Naive thymus-derived CD8-positive, alpha-beta T cell (primary cell): ENCODE measurements at regions not wholly inside any gene's neighbourhood (a gene's known extent, or its start where the extent isn't known, plus 50 kb on each side); places are given as distances from the start of the nearest gene placed in this dataset.
A peak's percentile ranks its signal among the peaks of the same experiment; 100 is the strongest.

ENCODE experiments used
- ATAC-seq, 2 donors: fragments of 150-1000 bp; cut with Tn5 transposase in 1 of 2; sonication (Bioruptor Pico), chemical (Tn5 transposase) in 1 of 2; 1 replicate in 1 of 2; 2 replicates in 1 of 2; pipeline ENCODE4 v1.10.0; 2021; ENCODE audit warnings: mild to moderate bottlenecking in 2 of 2, moderate library complexity in 2 of 2
- POLR2A ChIA-PET: fragments of 350-600 bp; sonication (Branson Sonifier 250); formaldehyde crosslinking; loops from one replicate; lab custom pipeline; 2021; ENCODE audit warnings: antibody characterized with exemption; lab: Charles Lee
- DNase-seq, 10 donors: peaks; one replicate each; pipeline versions ENCODE4 v3.0.0 to v3.0.0-alpha.2; 2020 to 2022
- H3K27ac Mint-ChIP-seq, 10 donors: one replicate each; pipeline ENCODE4 v1.8.0; 2020 to 2022; ENCODE audit warnings: mild to moderate bottlenecking in 10 of 10, mixed read lengths in 10 of 10, moderate library complexity in 4 of 10, inconsistent platforms in 1 of 10
- H3K27me3 Mint-ChIP-seq, 5 donors: one replicate each; pipeline ENCODE4 v1.8.0; 2021 to 2022; ENCODE audit warnings: mixed read lengths in 5 of 5
- H3K36me3 Mint-ChIP-seq, 3 donors: one replicate each; pipeline ENCODE4 v1.8.0; 2020 to 2022; ENCODE audit warnings: mixed read lengths in 3 of 3, mild to moderate bottlenecking in 2 of 3, inconsistent platforms in 1 of 3
- H3K4me1 Mint-ChIP-seq, 4 donors: one replicate each; pipeline ENCODE4 v1.8.0; 2021 to 2022; ENCODE audit warnings: mixed read lengths in 4 of 4
- H3K4me3 Mint-ChIP-seq, 10 donors: one replicate each; pipeline ENCODE4 v1.8.0; 2020 to 2022; ENCODE audit warnings: mild to moderate bottlenecking in 10 of 10, mixed read lengths in 10 of 10, moderate library complexity in 6 of 10, inconsistent platforms in 1 of 10
- H3K9me3 Mint-ChIP-seq, 9 donors: one replicate each; pipeline ENCODE4 v1.8.0; 2020 to 2022; ENCODE audit warnings: mixed read lengths in 9 of 9, mild to moderate bottlenecking in 3 of 9, inconsistent platforms in 1 of 9, moderate library complexity in 1 of 9

GRCh38 chr3:45277636-45278035, 51.5 kb upstream of the TMEM158 start:
- Mint-ChIP-seq H3K36me3 (peaks cover 0 to 42% (median 11%) of the 10 kb centered on the region in 3 donors), H3K27me3 (peaks cover 9 to 21% (median 18%) of the 10 kb centered on the region in 5 donors), H3K4me3 (no peak overlapping the region), H3K9me3 (peaks cover 6 to 57% (median 32%) of the 10 kb centered on the region in 9 donors), H3K4me1 (no peaks in the 10 kb centered on the region), H3K27ac (no peak overlapping the region)
- DNase-seq (no peak), ATAC-seq (no peak)
- POLR2A ChIA-PET, result no interaction called here

GRCh38 chr3:45280232-45280631, 54.1 kb upstream of the TMEM158 start:
- H3K27ac Mint-ChIP-seq, result no peak overlapping the region
- H3K36me3 Mint-ChIP-seq, result peaks cover 0 to 39% (median 11%) of the 10 kb centered on the region in 3 donors
- no peak for DNase-seq
- H3K4me1 Mint-ChIP-seq, result no peaks in the 10 kb centered on the region
- H3K27me3 Mint-ChIP-seq, result peaks cover 6 to 18% (median 13%) of the 10 kb centered on the region in 5 donors
- H3K4me3 Mint-ChIP-seq, result no peak overlapping the region
- ATAC-seq, result no peak
- H3K9me3 Mint-ChIP-seq, result peaks cover 6 to 56% (median 30%) of the 10 kb centered on the region in 9 donors
- POLR2A ChIA-PET, result no interaction called here

- ATAC-seq, result no peak
- Mint-ChIP-seq H3K27ac (no peak overlapping the region), H3K36me3 (peaks cover 0 to 36% (median 11%) of the 10 kb centered on the region in 3 donors), H3K4me3 (no peak overlapping the region), H3K9me3 (peaks cover 6 to 50% (median 27%) of the 10 kb centered on the region in 9 donors), H3K27me3 (peaks cover 4 to 24% (median 11%) of the 10 kb centered on the region in 5 donors), H3K4me1 (no peaks in the 10 kb centered on the region)
- DNase-seq, result no peak
- POLR2A ChIA-PET, result no interaction called here
Observed at GRCh38 chr3:45280971-45281370, 54.9 kb upstream of the TMEM158 start.

GRCh38 chr3:45283471-45283870, 57.4 kb upstream of the TMEM158 start:
- Mint-ChIP-seq H3K4me1 (no peaks in the 10 kb centered on the region), H3K27ac (no peak overlapping the region)

GRCh38 chr3:45297331-45297730, 71.2 kb upstream of the TMEM158 start:
- peaks cover 0 to 13% (median 0%) of the 10 kb centered on the region in 3 donors for H3K36me3 Mint-ChIP-seq
- peaks cover 0 to 20% (median 11%) of the 10 kb centered on the region in 9 donors for H3K9me3 Mint-ChIP-seq
- H3K4me3 Mint-ChIP-seq, result no peak overlapping the region
- peaks cover 9 to 30% (median 26%) of the 10 kb centered on the region in 5 donors for H3K27me3 Mint-ChIP-seq
- no peak for DNase-seq
- ATAC-seq, result no peak
- no peaks in the 10 kb centered on the region for H3K4me1 Mint-ChIP-seq
- POLR2A ChIA-PET, result no interaction called here
- no peak overlapping the region for H3K27ac Mint-ChIP-seq

More at GRCh38 chr3:45283471-45283870, 57.4 kb upstream of the TMEM158 start:
- H3K9me3 Mint-ChIP-seq, result peaks cover 1 to 42% (median 13%) of the 10 kb centered on the region in 9 donors
- POLR2A ChIA-PET, result no interaction called here
- DNase-seq (no peak), ATAC-seq (no peak)
- H3K4me3 Mint-ChIP-seq, result no peak overlapping the region
- H3K27me3 Mint-ChIP-seq, result peaks cover 7 to 46% (median 14%) of the 10 kb centered on the region in 5 donors
- H3K36me3 Mint-ChIP-seq, result peaks cover 0 to 26% (median 12%) of the 10 kb centered on the region in 3 donors

- POLR2A ChIA-PET, result no interaction called here
- H3K27me3 Mint-ChIP-seq, result peaks cover 7 to 28% (median 18%) of the 10 kb centered on the region in 5 donors
- H3K4me3 Mint-ChIP-seq, result no peak overlapping the region
- H3K9me3 Mint-ChIP-seq, result peaks cover 0 to 28% (median 18%) of the 10 kb centered on the region in 9 donors
- DNase-seq, result no peak
- H3K4me1 Mint-ChIP-seq, result no peaks in the 10 kb centered on the region
- H3K27ac Mint-ChIP-seq, result no peak overlapping the region
- no peak for ATAC-seq
- H3K36me3 Mint-ChIP-seq, result peaks cover 0 to 15% (median 0%) of the 10 kb centered on the region in 3 donors
Observed at GRCh38 chr3:45302470-45302869, 76.4 kb upstream of the TMEM158 start.

GRCh38 chr3:45306406-45307008, 80.4 kb upstream of the TMEM158 start:
- POLR2A ChIA-PET, result no interaction called here

GRCh38 chr3:45309876-45310275, 78.5 kb upstream of the LARS2 start:
- H3K27me3 Mint-ChIP-seq, result peaks cover 3 to 37% (median 15%) of the 10 kb centered on the region in 5 donors
- POLR2A ChIA-PET, result interaction anchor here (0.6 kb wide), 1 partner anchor 1796 kb away, joined by 3 read pairs; no protein-coding TSS in a partner anchor
- ATAC-seq (no peak), DNase-seq (no peak)
- H3K9me3 Mint-ChIP-seq, result peaks cover 0 to 5% (median 0%) of the 10 kb centered on the region in 9 donors
- H3K4me3 Mint-ChIP-seq, result no peak overlapping the region
- no peak overlapping the region for H3K27ac Mint-ChIP-seq
- no peaks in the 10 kb centered on the region for H3K36me3 Mint-ChIP-seq
- no peaks in the 10 kb centered on the region for H3K4me1 Mint-ChIP-seq

More at GRCh38 chr3:45306406-45307008, 80.4 kb upstream of the TMEM158 start:
- Mint-ChIP-seq H3K27ac (no peak overlapping the region), H3K9me3 (peaks cover 0 to 17% (median 11%) of the 10 kb centered on the region in 9 donors), H3K4me1 (no peaks in the 10 kb centered on the region), H3K36me3 (peaks cover 0 to 7% (median 0%) of the 10 kb centered on the region in 3 donors), H3K27me3 (peaks cover 0 to 15% (median 8%) of the 10 kb centered on the region in 5 donors), H3K4me3 (no peak overlapping the region)
- DNase-seq (no peak), ATAC-seq (no peak)

GRCh38 chr3:45311327-45311726, 77.0 kb upstream of the LARS2 start:
- Mint-ChIP-seq H3K36me3 (no peaks in the 10 kb centered on the region), H3K9me3 (peaks cover 0 to 5% (median 0%) of the 10 kb centered on the region in 9 donors), H3K4me1 (no peaks in the 10 kb centered on the region), H3K27me3 (peaks cover 3 to 37% (median 15%) of the 10 kb centered on the region in 5 donors), H3K4me3 (no peak overlapping the region), H3K27ac (no peak overlapping the region)
- POLR2A ChIA-PET, result no interaction called here
- DNase-seq, result no peak
- no peak for ATAC-seq

- POLR2A ChIA-PET, result no interaction called here
- ATAC-seq, result no peak
- H3K27me3 Mint-ChIP-seq, result peaks cover 3 to 37% (median 15%) of the 10 kb centered on the region in 5 donors
Observed at GRCh38 chr3:45311953-45312801, 76.2 kb upstream of the LARS2 start.

GRCh38 chr3:45312836-45313493, 75.4 kb upstream of the LARS2 start:
- POLR2A ChIA-PET, result no interaction called here

More at GRCh38 chr3:45311953-45312801, 76.2 kb upstream of the LARS2 start:
- DNase-seq, result no peak
- Mint-ChIP-seq H3K9me3 (peaks cover 0 to 5% (median 0%) of the 10 kb centered on the region in 9 donors), H3K4me1 (no peaks in the 10 kb centered on the region), H3K4me3 (no peak overlapping the region), H3K27ac (peak overlapping the region in 1 of 10 donors; percentile 18), H3K36me3 (no peaks in the 10 kb centered on the region)

GRCh38 chr3:45313743-45314403, 74.5 kb upstream of the LARS2 start:
- no peak overlapping the region for H3K4me3 Mint-ChIP-seq
- H3K27me3 Mint-ChIP-seq, result peaks cover 3 to 37% (median 15%) of the 10 kb centered on the region in 5 donors
- ATAC-seq (no peak), DNase-seq (no peak)
- no peak overlapping the region for H3K27ac Mint-ChIP-seq
- H3K36me3 Mint-ChIP-seq, result no peaks in the 10 kb centered on the region
- POLR2A ChIA-PET, result no interaction called here
- H3K4me1 Mint-ChIP-seq, result no peaks in the 10 kb centered on the region
- H3K9me3 Mint-ChIP-seq, result peaks cover 0 to 5% (median 0%) of the 10 kb centered on the region in 9 donors

More at GRCh38 chr3:45312836-45313493, 75.4 kb upstream of the LARS2 start:
- Mint-ChIP-seq H3K27ac (no peak overlapping the region), H3K4me3 (no peak overlapping the region), H3K36me3 (no peaks in the 10 kb centered on the region), H3K27me3 (peaks cover 3 to 37% (median 15%) of the 10 kb centered on the region in 5 donors), H3K9me3 (peaks cover 0 to 5% (median 0%) of the 10 kb centered on the region in 9 donors), H3K4me1 (no peaks in the 10 kb centered on the region)
- ATAC-seq, result no peak
- no peak for DNase-seq
